ENCODE measurements at regions not wholly inside any gene's neighbourhood (a gene's known extent, or its start where the extent isn't known, plus 50 kb on each side); places are given as distances from the start of the nearest gene placed in this dataset.
A peak's percentile ranks its signal among the peaks of the same experiment; 100 is the strongest.

DNA sequence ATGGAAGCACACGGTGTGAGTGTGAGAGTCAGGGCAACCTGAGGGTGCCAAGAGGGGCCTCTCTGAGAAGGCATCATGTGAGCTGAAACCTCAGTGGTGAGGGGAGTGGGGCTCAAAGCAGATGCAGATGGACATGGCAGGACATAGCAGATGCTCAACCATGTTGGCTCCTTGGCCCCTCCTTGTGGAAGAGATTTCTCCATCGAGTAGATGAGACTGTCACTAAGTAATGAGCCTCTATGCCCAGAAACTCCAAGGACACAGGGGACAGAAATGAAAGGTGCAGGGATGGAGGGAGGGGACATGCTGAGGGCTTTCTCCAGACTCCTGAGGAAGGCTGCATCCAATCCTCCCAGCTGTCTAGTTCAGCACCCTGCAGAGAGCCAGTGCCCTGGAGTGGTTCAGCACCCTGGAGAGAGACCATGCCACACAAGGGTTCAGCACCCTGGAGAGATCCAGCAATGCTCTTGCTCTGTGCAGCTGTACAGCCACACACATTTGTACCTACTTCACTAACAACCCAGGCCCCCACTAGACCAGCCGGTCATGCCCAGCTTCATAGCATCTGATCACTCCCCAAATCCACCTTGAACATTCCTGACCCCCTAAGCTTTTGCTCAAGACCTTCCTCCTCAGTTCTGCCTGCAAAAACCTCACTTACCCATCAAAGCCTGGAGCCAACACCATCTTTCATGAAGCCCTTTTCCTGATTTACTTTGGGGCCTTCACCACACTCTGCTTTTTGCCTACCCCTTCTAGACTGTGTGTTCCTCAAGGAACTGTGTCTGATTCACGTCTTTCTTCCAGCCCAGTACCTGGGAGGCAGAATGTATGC is 252.0 kb downstream of the CTTN start (continued):
- TF ChIP-seq EP300 (IDR thresholded peaks at IDR 0.05; ENCODE audit: low read depth in 2 of 2, low read length in 2 of 2) (no peak), EP300 (CRISPR knock-in tag; IDR thresholded peaks at IDR 0.05; ENCODE audit: borderline replicate concordance) (peak; percentile 84), NCOA1 (CRISPR knock-in tag; IDR thresholded peaks at IDR 0.05) (peak; percentile 96), ZNF746 (CRISPR knock-in tag; IDR thresholded peaks at IDR 0.05) (peak; percentile 95), IRF2 (CRISPR knock-in tag; IDR thresholded peaks at IDR 0.05) (peak; percentile 98), TEAD2 (CRISPR knock-in tag; IDR thresholded peaks at IDR 0.05) (peak; percentile 99), ZNF792 (CRISPR knock-in tag; IDR thresholded peaks at IDR 0.05) (peak; percentile 100), LCORL (IDR thresholded peaks at IDR 0.05) (no peak), LCORL (CRISPR knock-in tag; IDR thresholded peaks at IDR 0.05) (peak; percentile 59; the same call in 1 of the 2 replicates), ATRX (CRISPR knock-in tag; IDR thresholded peaks at IDR 0.05; ENCODE audit: borderline replicate concordance) (peak; percentile 96; the same call in 1 of the 2 replicates), SNAI1 (CRISPR knock-in tag; IDR thresholded peaks at IDR 0.05; ENCODE audit: borderline replicate concordance) (peak; percentile 100), CCDC6 (CRISPR knock-in tag; IDR thresholded peaks at IDR 0.05) (peak; percentile 96), CREB1 (IDR thresholded peaks at IDR 0.05) (no peak), CREB1 (CRISPR knock-in tag; IDR thresholded peaks at IDR 0.05) (no peak), CC2D1A (CRISPR knock-in tag; IDR thresholded peaks at IDR 0.05) (peak; percentile 97), ZNF605 (CRISPR knock-in tag; IDR thresholded peaks at IDR 0.05) (peak; percentile 99), ZFP82 (CRISPR knock-in tag; IDR thresholded peaks at IDR 0.05; ENCODE audit: borderline replicate concordance) (peak; percentile 98), SNAPC2 (CRISPR knock-in tag; IDR thresholded peaks at IDR 0.05) (peak; percentile 97), HOXA7 (CRISPR knock-in tag; IDR thresholded peaks at IDR 0.05) (peak; percentile 96), RFXANK (CRISPR knock-in tag; IDR thresholded peaks at IDR 0.05) (peak; percentile 97), ZNF550 (CRISPR knock-in tag; IDR thresholded peaks at IDR 0.05; ENCODE audit: borderline replicate concordance) (0 out of 2 replicates have a peak, but pooled peaks have one; percentile 86)
- TF ChIP-seq, protein P1, sequence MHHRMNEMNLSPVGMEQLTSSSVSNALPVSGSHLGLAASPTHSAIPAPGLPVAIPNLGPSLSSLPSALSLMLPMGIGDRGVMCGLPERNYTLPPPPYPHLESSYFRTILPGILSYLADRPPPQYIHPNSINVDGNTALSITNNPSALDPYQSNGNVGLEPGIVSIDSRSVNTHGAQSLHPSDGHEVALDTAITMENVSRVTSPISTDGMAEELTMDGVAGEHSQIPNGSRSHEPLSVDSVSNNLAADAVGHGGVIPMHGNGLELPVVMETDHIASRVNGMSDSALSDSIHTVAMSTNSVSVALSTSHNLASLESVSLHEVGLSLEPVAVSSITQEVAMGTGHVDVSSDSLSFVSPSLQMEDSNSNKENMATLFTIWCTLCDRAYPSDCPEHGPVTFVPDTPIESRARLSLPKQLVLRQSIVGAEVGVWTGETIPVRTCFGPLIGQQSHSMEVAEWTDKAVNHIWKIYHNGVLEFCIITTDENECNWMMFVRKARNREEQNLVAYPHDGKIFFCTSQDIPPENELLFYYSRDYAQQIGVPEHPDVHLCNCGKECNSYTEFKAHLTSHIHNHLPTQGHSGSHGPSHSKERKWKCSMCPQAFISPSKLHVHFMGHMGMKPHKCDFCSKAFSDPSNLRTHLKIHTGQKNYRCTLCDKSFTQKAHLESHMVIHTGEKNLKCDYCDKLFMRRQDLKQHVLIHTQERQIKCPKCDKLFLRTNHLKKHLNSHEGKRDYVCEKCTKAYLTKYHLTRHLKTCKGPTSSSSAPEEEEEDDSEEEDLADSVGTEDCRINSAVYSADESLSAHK (CRISPR knock-in tag; IDR thresholded peaks at IDR 0.05; ENCODE audit: borderline replicate concordance), result peak; percentile 98
- TF ChIP-seq, protein P2, sequence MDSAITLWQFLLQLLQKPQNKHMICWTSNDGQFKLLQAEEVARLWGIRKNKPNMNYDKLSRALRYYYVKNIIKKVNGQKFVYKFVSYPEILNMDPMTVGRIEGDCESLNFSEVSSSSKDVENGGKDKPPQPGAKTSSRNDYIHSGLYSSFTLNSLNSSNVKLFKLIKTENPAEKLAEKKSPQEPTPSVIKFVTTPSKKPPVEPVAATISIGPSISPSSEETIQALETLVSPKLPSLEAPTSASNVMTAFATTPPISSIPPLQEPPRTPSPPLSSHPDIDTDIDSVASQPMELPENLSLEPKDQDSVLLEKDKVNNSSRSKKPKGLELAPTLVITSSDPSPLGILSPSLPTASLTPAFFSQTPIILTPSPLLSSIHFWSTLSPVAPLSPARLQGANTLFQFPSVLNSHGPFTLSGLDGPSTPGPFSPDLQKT (CRISPR knock-in tag; IDR thresholded peaks at IDR 0.05; ENCODE audit: borderline replicate concordance), result peak; percentile 98; the same call in 1 of the 2 replicates
- TF ChIP-seq, protein P3, sequence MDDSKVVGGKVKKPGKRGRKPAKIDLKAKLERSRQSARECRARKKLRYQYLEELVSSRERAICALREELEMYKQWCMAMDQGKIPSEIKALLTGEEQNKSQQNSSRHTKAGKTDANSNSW (CRISPR knock-in tag; IDR thresholded peaks at IDR 0.05; ENCODE audit: borderline replicate concordance), result peak; percentile 96
- TF ChIP-seq, protein P4, sequence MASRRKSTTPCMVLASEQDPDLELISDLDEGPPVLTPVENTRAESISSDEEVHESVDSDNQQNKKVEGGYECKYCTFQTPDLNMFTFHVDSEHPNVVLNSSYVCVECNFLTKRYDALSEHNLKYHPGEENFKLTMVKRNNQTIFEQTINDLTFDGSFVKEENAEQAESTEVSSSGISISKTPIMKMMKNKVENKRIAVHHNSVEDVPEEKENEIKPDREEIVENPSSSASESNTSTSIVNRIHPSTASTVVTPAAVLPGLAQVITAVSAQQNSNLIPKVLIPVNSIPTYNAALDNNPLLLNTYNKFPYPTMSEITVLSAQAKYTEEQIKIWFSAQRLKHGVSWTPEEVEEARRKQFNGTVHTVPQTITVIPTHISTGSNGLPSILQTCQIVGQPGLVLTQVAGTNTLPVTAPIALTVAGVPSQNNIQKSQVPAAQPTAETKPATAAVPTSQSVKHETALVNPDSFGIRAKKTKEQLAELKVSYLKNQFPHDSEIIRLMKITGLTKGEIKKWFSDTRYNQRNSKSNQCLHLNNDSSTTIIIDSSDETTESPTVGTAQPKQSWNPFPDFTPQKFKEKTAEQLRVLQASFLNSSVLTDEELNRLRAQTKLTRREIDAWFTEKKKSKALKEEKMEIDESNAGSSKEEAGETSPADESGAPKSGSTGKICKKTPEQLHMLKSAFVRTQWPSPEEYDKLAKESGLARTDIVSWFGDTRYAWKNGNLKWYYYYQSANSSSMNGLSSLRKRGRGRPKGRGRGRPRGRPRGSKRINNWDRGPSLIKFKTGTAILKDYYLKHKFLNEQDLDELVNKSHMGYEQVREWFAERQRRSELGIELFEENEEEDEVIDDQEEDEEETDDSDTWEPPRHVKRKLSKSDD (CRISPR knock-in tag; IDR thresholded peaks at IDR 0.05; ENCODE audit: low read depth), result peak; percentile 94
